Liver (tissue), 8 donors: ENCODE measurements at regions not wholly inside any gene's neighbourhood (a gene's known extent, or its start where the extent isn't known, plus 50 kb on each side); places are given as distances from the start of the nearest gene placed in this dataset.

Experiments
- DNase-seq: peaks from one replicate; pipeline ENCODE4 v3.0.0-alpha.2; 2017; ENCODE audit warnings: low spot score
- H3K27ac ChIP-seq, 2 donors: one replicate each; pipeline ENCODE4 v1.7.0; 2013; ENCODE audit warnings: inconsistent platforms in 2 of 2, low read length in 2 of 2, control low read depth in 1 of 2, low read depth in 1 of 2, mild to moderate bottlenecking in 1 of 2
- H3K27me3 ChIP-seq, 4 donors: one replicate each; pipeline versions ENCODE4 v1.6.1 to v1.7.0; 2013; ENCODE audit warnings: low read length in 3 of 4, inconsistent platforms in 1 of 4, mild to moderate bottlenecking in 1 of 4, moderate library complexity in 1 of 4; ENCODE audit not compliant: control insufficient read depth in 4 of 4, insufficient read depth in 4 of 4
- H3K36me3 ChIP-seq, 4 donors: one replicate each; pipeline versions ENCODE4 v1.6.1 to v1.7.0; 2013; ENCODE audit warnings: low read length in 3 of 4, mild to moderate bottlenecking in 3 of 4, low read depth in 1 of 4, moderate library complexity in 1 of 4; ENCODE audit not compliant: control insufficient read depth in 4 of 4, insufficient read depth in 3 of 4
- H3K4me1 ChIP-seq, 4 donors: one replicate each; pipeline versions ENCODE4 v1.6.1 to v1.7.0; 2013; ENCODE audit warnings: low read length in 3 of 4, mild to moderate bottlenecking in 3 of 4, moderate library complexity in 1 of 4; ENCODE audit not compliant: control insufficient read depth in 4 of 4, insufficient read depth in 4 of 4
- H3K4me3 ChIP-seq, 3 donors: one replicate each; pipeline versions ENCODE4 v1.6.1 to v1.7.0; 2013; ENCODE audit warnings: low read length in 3 of 3, control low read depth in 1 of 3, low read depth in 1 of 3, mild to moderate bottlenecking in 1 of 3
- H3K9ac ChIP-seq, 2 donors: one replicate each; pipeline ENCODE4 v1.7.0; 2013; ENCODE audit warnings: low read length in 2 of 2, mild to moderate bottlenecking in 2 of 2, moderate library complexity in 2 of 2, control low read depth in 1 of 2, low read depth in 1 of 2
- H3K9me3 ChIP-seq, 4 donors: one replicate each; pipeline versions ENCODE4 v1.6.1 to v1.7.0; 2013; ENCODE audit warnings: low read length in 3 of 4; ENCODE audit not compliant: control insufficient read depth in 4 of 4
- ATF3 ChIP-seq: IDR thresholded peaks from 2 replicates; pipeline ENCODE4 v1.6.1; 2016; ENCODE audit warnings: antibody characterized with exemption
- CTCF ChIP-seq: fragments of 150-350 bp; IDR thresholded peaks from 2 replicates; pipeline ENCODE4 v1.5.1; 2017; ENCODE audit warnings: improper control_type of control experiment, low read depth, low read length; ENCODE audit not compliant: missing input control
- EGR1 ChIP-seq, 2 donors: IDR thresholded peaks; 2 replicates each; pipeline ENCODE4 v1.6.1; 2016 to 2018; ENCODE audit warnings: antibody characterized with exemption in 2 of 2, low read depth in 2 of 2
- FOXA1 ChIP-seq: IDR thresholded peaks from 2 replicates; pipeline ENCODE4 v1.6.1; 2016; ENCODE audit warnings: antibody characterized with exemption
- GABPA ChIP-seq, 2 donors: IDR thresholded peaks in 1 of 2; conservative IDR thresholded peaks in 1 of 2; 2 replicates each; pipeline ENCODE4 v1.6.1; 2016; ENCODE audit warnings: antibody characterized with exemption in 2 of 2, mild to moderate bottlenecking in 1 of 2, moderate library complexity in 1 of 2
- HNF4A ChIP-seq, 2 donors: conservative IDR thresholded peaks; 2 replicates each; pipeline ENCODE4 v1.6.1; 2016; ENCODE audit warnings: antibody characterized with exemption in 2 of 2, mild to moderate bottlenecking in 2 of 2
- HNF4G ChIP-seq: IDR thresholded peaks from 2 replicates; pipeline ENCODE4 v1.6.1; 2016; ENCODE audit warnings: antibody characterized with exemption
- JUND ChIP-seq, 2 donors: IDR thresholded peaks; 2 replicates each; pipeline ENCODE4 v1.6.1; 2016; ENCODE audit warnings: antibody characterized with exemption in 2 of 2
- NR2F2 ChIP-seq: IDR thresholded peaks from 2 replicates; pipeline ENCODE4 v1.6.1; 2016; ENCODE audit warnings: antibody characterized with exemption
- RAD21 ChIP-seq, 2 donors: IDR thresholded peaks; 2 replicates each; pipeline ENCODE4 v1.6.1; 2016; ENCODE audit warnings: antibody characterized with exemption in 2 of 2, mild to moderate bottlenecking in 2 of 2
- SP1 ChIP-seq: IDR thresholded peaks from 2 replicates; pipeline ENCODE4 v1.6.1; 2018; ENCODE audit warnings: antibody characterized with exemption, mild to moderate bottlenecking
- TAF1 ChIP-seq: conservative IDR thresholded peaks from 2 replicates; pipeline ENCODE4 v1.6.1; 2016; ENCODE audit warnings: antibody characterized with exemption, mild to moderate bottlenecking
- YY1 ChIP-seq: IDR thresholded peaks from 2 replicates; pipeline ENCODE4 v1.6.1; 2016; ENCODE audit warnings: antibody characterized with exemption, mild to moderate bottlenecking
- ZBTB33 ChIP-seq: IDR thresholded peaks from 2 replicates; pipeline ENCODE4 v1.6.1; 2016; ENCODE audit warnings: antibody characterized with exemption
- WGBS: extraction: QIAGEN DNeasy Blood & Tissue Kit; methylation state at CpG from one replicate; pipeline ENCODE4 v1.1.7; 2013; 5-methylcytosine and 5-hydroxymethylcytosine counted together
- TF ChIP-seq, protein P1 (sequence below): IDR thresholded peaks from 2 replicates; pipeline ENCODE4 v1.6.1; 2016; ENCODE audit warnings: antibody characterized with exemption, mild to moderate bottlenecking
- TF ChIP-seq, protein P2 (sequence below): IDR thresholded peaks from 2 replicates; pipeline ENCODE4 v1.6.1; 2016; ENCODE audit warnings: antibody characterized with exemption
- donor health status: healthy.
- donor health status: healthy.
- donor health status: healthy.
- donor health status: healthy.
- donor health status: healthy.

DNA sequence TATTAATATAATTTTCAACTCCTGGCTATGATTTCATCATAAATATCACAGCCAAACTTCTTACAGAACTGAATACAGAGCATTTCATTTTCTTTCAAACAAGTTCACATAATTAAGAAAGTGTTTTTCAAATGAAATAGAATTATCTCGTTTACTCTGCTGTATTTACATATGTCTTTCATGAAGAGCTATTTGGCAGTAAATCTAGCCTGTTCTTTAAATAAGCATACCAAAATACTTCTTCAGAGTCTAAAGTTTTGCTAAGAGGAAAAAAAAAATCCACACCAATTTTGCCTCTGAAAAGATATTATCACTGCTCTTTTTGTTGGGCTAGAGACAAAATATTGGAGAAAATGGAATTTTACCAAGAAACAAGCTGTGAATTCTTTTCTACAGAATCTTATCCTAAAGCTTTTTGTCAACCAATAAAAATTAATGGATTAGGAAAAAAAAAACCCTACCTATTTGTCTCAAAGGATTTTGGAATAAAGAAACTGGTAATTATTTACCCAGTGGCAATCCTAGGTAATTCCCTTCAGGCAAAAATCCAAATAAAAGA lies 287.9 kb upstream of the NR3C2 start:
- Histone ChIP-seq H3K27ac (no peak overlapping the region), H3K9me3 (no peaks in the 10 kb centered on the region), H3K9ac (no peak overlapping the region), H3K36me3 (no peaks in the 10 kb centered on the region), H3K27me3 (no peaks in the 10 kb centered on the region), H3K4me1 (no peaks in the 10 kb centered on the region), H3K4me3 (no peak overlapping the region)
- 29% methylated on average over 1 of the region's 1 CpG for WGBS
- no peak for DNase-seq
- TF ChIP-seq ZBTB33 (no peak), RAD21 (IDR thresholded peaks at IDR 0.05) (no peak), EGR1 (IDR thresholded peaks at IDR 0.05; ENCODE audit: low read depth in 2 of 2) (no peak), GABPA (IDR thresholded peaks at IDR 0.05 in 1 of 2, conservative IDR thresholded peaks at IDR 0.05 in 1 of 2) (no peak), HNF4A (conservative IDR thresholded peaks at IDR 0.05) (no peak), HNF4G (no peak), YY1 (no peak), TAF1 (no peak), FOXA1 (no peak), NR2F2 (no peak)
- TF ChIP-seq, protein P1, sequence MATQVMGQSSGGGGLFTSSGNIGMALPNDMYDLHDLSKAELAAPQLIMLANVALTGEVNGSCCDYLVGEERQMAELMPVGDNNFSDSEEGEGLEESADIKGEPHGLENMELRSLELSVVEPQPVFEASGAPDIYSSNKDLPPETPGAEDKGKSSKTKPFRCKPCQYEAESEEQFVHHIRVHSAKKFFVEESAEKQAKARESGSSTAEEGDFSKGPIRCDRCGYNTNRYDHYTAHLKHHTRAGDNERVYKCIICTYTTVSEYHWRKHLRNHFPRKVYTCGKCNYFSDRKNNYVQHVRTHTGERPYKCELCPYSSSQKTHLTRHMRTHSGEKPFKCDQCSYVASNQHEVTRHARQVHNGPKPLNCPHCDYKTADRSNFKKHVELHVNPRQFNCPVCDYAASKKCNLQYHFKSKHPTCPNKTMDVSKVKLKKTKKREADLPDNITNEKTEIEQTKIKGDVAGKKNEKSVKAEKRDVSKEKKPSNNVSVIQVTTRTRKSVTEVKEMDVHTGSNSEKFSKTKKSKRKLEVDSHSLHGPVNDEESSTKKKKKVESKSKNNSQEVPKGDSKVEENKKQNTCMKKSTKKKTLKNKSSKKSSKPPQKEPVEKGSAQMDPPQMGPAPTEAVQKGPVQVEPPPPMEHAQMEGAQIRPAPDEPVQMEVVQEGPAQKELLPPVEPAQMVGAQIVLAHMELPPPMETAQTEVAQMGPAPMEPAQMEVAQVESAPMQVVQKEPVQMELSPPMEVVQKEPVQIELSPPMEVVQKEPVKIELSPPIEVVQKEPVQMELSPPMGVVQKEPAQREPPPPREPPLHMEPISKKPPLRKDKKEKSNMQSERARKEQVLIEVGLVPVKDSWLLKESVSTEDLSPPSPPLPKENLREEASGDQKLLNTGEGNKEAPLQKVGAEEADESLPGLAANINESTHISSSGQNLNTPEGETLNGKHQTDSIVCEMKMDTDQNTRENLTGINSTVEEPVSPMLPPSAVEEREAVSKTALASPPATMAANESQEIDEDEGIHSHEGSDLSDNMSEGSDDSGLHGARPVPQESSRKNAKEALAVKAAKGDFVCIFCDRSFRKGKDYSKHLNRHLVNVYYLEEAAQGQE: no peak

- H3K9ac ChIP-seq: no peak overlapping the region
- H3K27me3 ChIP-seq: no peaks in the 10 kb centered on the region
- no peak for TF ChIP-seq HNF4A (conservative IDR thresholded peaks at IDR 0.05)
- TF ChIP-seq CTCF: no peak
- TF ChIP-seq TAF1: no peak
- TF ChIP-seq ATF3: no peak
- TF ChIP-seq NR2F2: no peak
- TF ChIP-seq SP1: no peak
- TF ChIP-seq, protein P2, sequence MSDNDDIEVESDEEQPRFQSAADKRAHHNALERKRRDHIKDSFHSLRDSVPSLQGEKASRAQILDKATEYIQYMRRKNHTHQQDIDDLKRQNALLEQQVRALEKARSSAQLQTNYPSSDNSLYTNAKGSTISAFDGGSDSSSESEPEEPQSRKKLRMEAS: no peak
- TF ChIP-seq JUND (IDR thresholded peaks at IDR 0.05): no peak
- TF ChIP-seq EGR1 (IDR thresholded peaks at IDR 0.05; ENCODE audit: low read depth in 2 of 2): no peak
- TF ChIP-seq, protein P1: no peak
- DNase-seq: no peak
- WGBS: 68% methylated on average over 2 of the region's 2 CpGs
- H3K36me3 ChIP-seq: no peaks in the 10 kb centered on the region
- peaks cover 0 to 3% (median 0%) of the 10 kb centered on the region in 4 donors for H3K9me3 ChIP-seq
- no peak overlapping the region for H3K4me3 ChIP-seq
- H3K27ac ChIP-seq: no peak overlapping the region
- H3K4me1 ChIP-seq: no peaks in the 10 kb centered on the region
These were observed 275.8 kb upstream of the NR3C2 start for GRCh38 chr4:148717988-148718387.
